ENCODE measurements at regions not wholly inside any gene's neighbourhood (a gene's known extent, or its start where the extent isn't known, plus 50 kb on each side); places are given as distances from the start of the nearest gene placed in this dataset.

DNA sequence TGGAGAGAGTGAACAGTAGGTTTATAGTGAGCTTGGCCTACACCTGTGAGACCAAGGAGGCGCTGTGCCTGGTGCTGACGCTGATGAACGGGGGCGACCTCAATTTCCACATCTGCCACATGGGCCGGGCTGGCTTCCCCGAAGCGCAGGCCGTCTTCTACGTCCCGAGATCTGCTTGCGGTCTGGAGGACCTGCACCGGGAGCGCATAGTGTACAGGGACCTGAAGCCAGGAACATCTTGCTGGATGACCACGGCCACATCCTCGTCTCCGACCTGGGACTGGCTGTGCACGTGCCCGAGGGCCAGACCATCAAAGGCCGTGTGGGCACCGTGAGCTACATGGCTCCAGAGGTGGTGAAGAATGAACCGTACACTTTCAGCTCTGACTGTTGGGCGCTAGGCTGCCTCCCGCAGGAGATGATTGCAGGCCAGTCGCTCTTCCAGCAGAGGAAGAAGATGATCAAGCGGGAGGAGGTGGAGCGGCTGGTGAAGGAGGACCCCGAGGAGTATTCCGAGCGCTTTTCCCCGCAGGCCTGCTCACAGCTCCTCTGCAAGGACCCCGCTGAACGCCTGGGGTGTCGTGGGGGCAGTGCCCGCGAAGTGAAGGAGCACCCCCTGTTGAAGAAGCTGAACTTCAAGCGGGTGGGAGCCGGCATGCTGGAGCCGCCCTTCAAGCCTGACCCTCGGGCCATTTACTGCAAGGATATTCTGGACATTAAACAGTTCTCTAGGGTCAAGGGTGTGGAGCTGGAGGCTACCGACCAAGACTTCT, 139.0 kb downstream of the ZDHHC20 start:
- DNase-seq, result no peak

GRCh38 chr13:21320642-21321034, 138.5 kb downstream of the ZDHHC20 start:
- no peak for DNase-seq

DNA sequence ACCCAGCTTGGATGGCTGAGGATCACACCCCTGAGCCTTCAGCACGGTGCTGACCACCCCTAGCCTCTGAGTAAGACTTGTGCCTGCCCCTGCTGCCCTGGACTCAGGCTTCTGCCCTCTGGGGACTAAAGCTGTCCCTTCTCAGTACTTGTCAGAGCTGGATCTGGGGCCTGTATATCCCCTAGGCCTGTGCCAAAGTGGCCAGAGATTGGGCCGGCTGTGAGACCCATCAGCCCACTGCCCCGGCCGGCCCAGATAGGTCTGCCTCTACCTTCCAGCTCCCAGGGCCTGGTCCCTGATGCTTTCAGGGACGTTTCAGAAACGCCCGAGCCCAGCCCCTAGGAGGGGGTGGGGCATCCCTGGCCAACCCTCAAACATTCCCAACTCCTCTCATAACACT, 137.8 kb downstream of the ZDHHC20 start:
- no peak for DNase-seq

GRCh38 chr13:21322327-21322965, 136.7 kb downstream of the ZDHHC20 start:
- no peak for DNase-seq

Measured in SIG-M5 (cell line).